ENCODE measurements at regions not wholly inside any gene's neighbourhood (a gene's known extent, or its start where the extent isn't known, plus 50 kb on each side); places are given as distances from the start of the nearest gene placed in this dataset.

- TF ChIP-seq SIN3A (IDR thresholded peaks at IDR 0.05; ENCODE audit: borderline replicate concordance, insufficient read depth, low read length): no peak
- TF ChIP-seq TAF1 (IDR thresholded peaks at IDR 0.05; ENCODE audit: borderline replicate concordance, insufficient read depth, low read length): no peak
- no peak for TF ChIP-seq REST (IDR thresholded peaks at IDR 0.05; ENCODE audit: insufficient read depth in 1 of 2, low read depth in 2 of 2, low read length in 2 of 2)
- no peak for TF ChIP-seq POLR2AphosphoS5 (IDR thresholded peaks at IDR 0.05; ENCODE audit: low read depth, low read length)
- TF ChIP-seq FOXP2 (optimal IDR thresholded peaks at IDR 0.05; ENCODE audit: borderline replicate concordance, extremely low read depth, extremely low read length, insufficient read depth): no peak
Measured at GRCh38 chr4:12138488-12138887, 709.8 kb upstream of the HS3ST1 start.

- no peak for TF ChIP-seq SIN3A (IDR thresholded peaks at IDR 0.05; ENCODE audit: borderline replicate concordance, insufficient read depth, low read length)
- TF ChIP-seq REST (IDR thresholded peaks at IDR 0.05; ENCODE audit: insufficient read depth in 1 of 2, low read depth in 2 of 2, low read length in 2 of 2): no peak
- no peak for TF ChIP-seq TAF1 (IDR thresholded peaks at IDR 0.05; ENCODE audit: borderline replicate concordance, insufficient read depth, low read length)
- no peak for TF ChIP-seq POLR2AphosphoS5 (IDR thresholded peaks at IDR 0.05; ENCODE audit: low read depth, low read length)
- no peak for TF ChIP-seq FOXP2 (optimal IDR thresholded peaks at IDR 0.05; ENCODE audit: borderline replicate concordance, extremely low read depth, extremely low read length, insufficient read depth)
Measured at GRCh38 chr4:12137575-12137974, 708.9 kb upstream of the HS3ST1 start.

DNA sequence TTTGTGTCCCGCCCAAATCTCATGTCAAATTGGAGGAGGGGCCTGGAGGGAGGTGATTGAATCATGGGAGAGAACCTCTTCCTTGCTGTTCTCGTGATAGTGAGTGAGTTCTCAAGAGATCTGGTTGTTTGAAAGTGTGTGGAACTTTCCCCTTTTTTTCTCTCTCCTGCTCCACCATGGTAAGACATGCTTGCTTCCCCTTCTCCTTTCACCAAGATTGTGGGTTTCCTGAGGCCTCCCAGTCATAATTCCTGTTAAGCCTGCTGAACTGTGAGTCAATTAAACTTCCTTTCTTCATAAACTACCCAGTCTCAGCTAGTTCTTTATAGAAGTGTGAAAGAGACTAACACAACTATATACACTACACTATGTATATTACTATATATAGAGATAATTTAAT lies 697.8 kb upstream of the HS3ST1 start:
- no peak for TF ChIP-seq FOXP2 (optimal IDR thresholded peaks at IDR 0.05; ENCODE audit: borderline replicate concordance, extremely low read depth, extremely low read length, insufficient read depth)
- TF ChIP-seq POLR2AphosphoS5 (IDR thresholded peaks at IDR 0.05; ENCODE audit: low read depth, low read length): no peak
- no peak for TF ChIP-seq REST (IDR thresholded peaks at IDR 0.05; ENCODE audit: insufficient read depth in 1 of 2, low read depth in 2 of 2, low read length in 2 of 2)
- TF ChIP-seq TAF1 (IDR thresholded peaks at IDR 0.05; ENCODE audit: borderline replicate concordance, insufficient read depth, low read length): no peak
- no peak for TF ChIP-seq SIN3A (IDR thresholded peaks at IDR 0.05; ENCODE audit: borderline replicate concordance, insufficient read depth, low read length)

- TF ChIP-seq TAF1 (IDR thresholded peaks at IDR 0.05; ENCODE audit: borderline replicate concordance, insufficient read depth, low read length): no peak
- TF ChIP-seq POLR2AphosphoS5 (IDR thresholded peaks at IDR 0.05; ENCODE audit: low read depth, low read length): no peak
- TF ChIP-seq REST (IDR thresholded peaks at IDR 0.05; ENCODE audit: insufficient read depth in 1 of 2, low read depth in 2 of 2, low read length in 2 of 2): no peak
- TF ChIP-seq SIN3A (IDR thresholded peaks at IDR 0.05; ENCODE audit: borderline replicate concordance, insufficient read depth, low read length): no peak
- TF ChIP-seq FOXP2 (optimal IDR thresholded peaks at IDR 0.05; ENCODE audit: borderline replicate concordance, extremely low read depth, extremely low read length, insufficient read depth): no peak
Measured at GRCh38 chr4:12124138-12124537, 695.4 kb upstream of the HS3ST1 start.

GRCh38 chr4:12123707-12124106 lies 695.0 kb upstream of the HS3ST1 start:
- no peak for TF ChIP-seq FOXP2 (optimal IDR thresholded peaks at IDR 0.05; ENCODE audit: borderline replicate concordance, extremely low read depth, extremely low read length, insufficient read depth)
- TF ChIP-seq TAF1 (IDR thresholded peaks at IDR 0.05; ENCODE audit: borderline replicate concordance, insufficient read depth, low read length): no peak
